Activated B cell treated with CpG ODN at 0.5 μM for 24 hours (primary cell): ENCODE measurements at regions not wholly inside any gene's neighbourhood (a gene's known extent, or its start where the extent isn't known, plus 50 kb on each side); places are given as distances from the start of the nearest gene placed in this dataset.

ENCODE experiments used
- ATAC-seq: fragments of 200-7000 bp; cut with Tn5 transposase; one replicate; pipeline ENCODE4 v1.10.0; 2021; ENCODE audit warnings: low read depth, mild to moderate bottlenecking, moderate library complexity
- CTCF ChIA-PET: fragments of 350-600 bp; sonication (Branson Sonifier 250); formaldehyde crosslinking; loops from one replicate; lab custom pipeline; 2021; ENCODE audit warnings: antibody characterized with exemption; lab: Charles Lee
- POLR2A ChIA-PET: fragments of 350-600 bp; sonication (Branson Sonifier 250); formaldehyde crosslinking; loops from one replicate; lab custom pipeline; 2021; ENCODE audit warnings: antibody characterized with exemption; lab: Charles Lee
- DNase-seq: peaks from one replicate; pipeline ENCODE4 v3.0.0; 2022
- H3K27ac Mint-ChIP-seq: one replicate; pipeline ENCODE4 v1.8.0; 2020; ENCODE audit warnings: mixed read lengths
- H3K27me3 Mint-ChIP-seq: one replicate; pipeline ENCODE4 v1.8.0; 2021; ENCODE audit warnings: mixed read lengths
- H3K36me3 Mint-ChIP-seq: one replicate; pipeline ENCODE4 v1.8.0; 2021; ENCODE audit warnings: low read depth, mixed read lengths
- H3K4me1 Mint-ChIP-seq: one replicate; pipeline ENCODE4 v1.8.0; 2021; ENCODE audit warnings: mixed read lengths
- H3K4me3 Mint-ChIP-seq: one replicate; pipeline ENCODE4 v1.8.0; 2020; ENCODE audit warnings: mild to moderate bottlenecking, mixed read lengths
- H3K9me3 Mint-ChIP-seq: one replicate; pipeline ENCODE4 v1.8.0; 2020; ENCODE audit warnings: mixed read lengths
- CTCF ChIP-seq: fragments of 200-600 bp; IDR thresholded peaks from one replicate; pipeline ENCODE4 v1.8.0; 2022; ENCODE audit warnings: antibody characterized with exemption, mild to moderate bottlenecking
- intact Hi-C: fragments of 100-400 bp; cut with micrococcal nuclease; formaldehyde crosslinking; loops from one replicate; pipeline ENCODE4 v1.15.1; 2024

- no peak for TF ChIP-seq CTCF
- Mint-ChIP-seq H3K4me3 (no peak overlapping the region), H3K4me1 (peaks cover 20% of the 10 kb centered on the region), H3K36me3 (no peaks in the 10 kb centered on the region), H3K9me3 (no peaks in the 10 kb centered on the region), H3K27ac (no peak overlapping the region), H3K27me3 (no peaks in the 10 kb centered on the region)
- DNase-seq (no peak), ATAC-seq (no peak)
- CTCF ChIA-PET: interaction anchor here (1.0 to 4.8 kb wide), 13 partner anchors 13 to 838 kb away, joined by 3 to 111 read pairs (median 6); partner anchors contain the start of gene DNAH7
- POLR2A ChIA-PET: interaction anchor here (1.2 to 1.8 kb wide), 3 partner anchors 59 to 256 kb away, joined by 4 to 7 read pairs (median 5); no protein-coding TSS in a partner anchor
- intact Hi-C loops: loop anchor here (1.0 to 5.0 kb wide), 3 partner anchors 59 to 671 kb away; no protein-coding TSS in a partner anchor
Observed at GRCh38 chr2:196336207-196336606, 164.8 kb upstream of the STK17B start.

- H3K4me3 Mint-ChIP-seq: no peak overlapping the region
- no peaks in the 10 kb centered on the region for H3K27me3 Mint-ChIP-seq
- POLR2A ChIA-PET: interaction anchor here (0.6 to 1.8 kb wide), 6 partner anchors 60 to 1179 kb away, joined by 3 to 7 read pairs (median 4); partner anchors contain the start of gene MOB4
- CTCF ChIA-PET: interaction anchor here (0.8 to 4.8 kb wide), 21 partner anchors 10 to 839 kb away, joined by 3 to 111 read pairs (median 5); partner anchors contain the start of gene DNAH7
- DNase-seq: no peak
- H3K4me1 Mint-ChIP-seq: peaks cover 20% of the 10 kb centered on the region
- no peak for TF ChIP-seq CTCF
- ATAC-seq: peak; percentile 68
- peak overlapping the region; percentile 42 for H3K27ac Mint-ChIP-seq
- no peaks in the 10 kb centered on the region for H3K9me3 Mint-ChIP-seq
- no peaks in the 10 kb centered on the region for H3K36me3 Mint-ChIP-seq
- intact Hi-C loops: loop anchor here (1.0 to 5.0 kb wide), 7 partner anchors 38 to 672 kb away; partner anchors contain the start of gene DNAH7
Observed at GRCh38 chr2:196336715-196337114, 165.3 kb upstream of the STK17B start.

- no peak for DNase-seq
- no peaks in the 10 kb centered on the region for H3K36me3 Mint-ChIP-seq
- H3K27ac Mint-ChIP-seq: peak overlapping the region; percentile 5
Observed at GRCh38 chr2:196337208-196337953, 166.0 kb upstream of the STK17B start.

GRCh38 chr2:196338440-196338839, 167.1 kb upstream of the STK17B start:
- ATAC-seq: no peak
- no peaks in the 10 kb centered on the region for H3K36me3 Mint-ChIP-seq
- ChIA-PET CTCF (interaction anchor here (0.7 to 4.8 kb wide), 4 partner anchors 60 to 270 kb away, joined by 3 to 111 read pairs (median 14); partner anchors contain the start of gene DNAH7), POLR2A (no interaction called here)
- intact Hi-C loops: loop anchor here (5.0 kb wide), 1 partner anchor 401 kb away; no protein-coding TSS in a partner anchor
- H3K27ac Mint-ChIP-seq: no peak overlapping the region
- H3K9me3 Mint-ChIP-seq: no peaks in the 10 kb centered on the region
- peaks cover 20% of the 10 kb centered on the region for H3K4me1 Mint-ChIP-seq
- DNase-seq: no peak
- no peak overlapping the region for H3K4me3 Mint-ChIP-seq
- no peak for TF ChIP-seq CTCF
- no peaks in the 10 kb centered on the region for H3K27me3 Mint-ChIP-seq

More at GRCh38 chr2:196337208-196337953, 166.0 kb upstream of the STK17B start:
- POLR2A ChIA-PET: interaction anchor here (0.6 to 1.8 kb wide), 7 partner anchors 60 to 1178 kb away, joined by 3 to 7 read pairs (median 5); partner anchors contain the start of gene MOB4
- H3K4me3 Mint-ChIP-seq: no peak overlapping the region
- no peaks in the 10 kb centered on the region for H3K27me3 Mint-ChIP-seq
- H3K4me1 Mint-ChIP-seq: peaks cover 20% of the 10 kb centered on the region
- CTCF ChIA-PET: interaction anchor here (0.8 to 4.8 kb wide), 21 partner anchors 11 to 839 kb away, joined by 3 to 111 read pairs (median 5); partner anchors contain the start of gene DNAH7
- ATAC-seq: peak; percentile 53
- no peaks in the 10 kb centered on the region for H3K9me3 Mint-ChIP-seq
- no peak for TF ChIP-seq CTCF
- intact Hi-C loops: loop anchor here (1.0 to 5.0 kb wide), 6 partner anchors 39 to 673 kb away; partner anchors contain the start of gene DNAH7
